HL-60 (cell line): ENCODE measurements at regions not wholly inside any gene's neighbourhood (a gene's known extent, or its start where the extent isn't known, plus 50 kb on each side); places are given as distances from the start of the nearest gene placed in this dataset.

ENCODE experiments used
- DNase-seq, 2 experiments: peaks; one replicate each; pipeline ENCODE4 v3.0.0-alpha.2; 2010 to 2020; ENCODE audit warnings: low read depth in 1 of 2, low spot score in 1 of 2
- H3K27ac ChIP-seq: fragments of 250-450 bp; sonication (Bioruptor Pico); replicated peaks from 2 replicates; pipeline ENCODE4 v1.5.1; 2020; ENCODE audit warnings: mild to moderate bottlenecking, moderate library complexity
- H3K27me3 ChIP-seq: fragments of 250-450 bp; sonication (Bioruptor Pico); 2 replicates; pipeline ENCODE4 v1.5.1; 2021; ENCODE audit warnings: mild to moderate bottlenecking, moderate library complexity; ENCODE audit not compliant: insufficient read depth, poor library complexity, severe bottlenecking
- H3K4me3 ChIP-seq: replicated peaks from 2 replicates; pipeline ENCODE4 v1.5.1; 2011; ENCODE audit warnings: mild to moderate bottlenecking, control low read depth, low read length; ENCODE audit not compliant: insufficient read depth
- GABPA ChIP-seq: IDR thresholded peaks from 2 replicates; pipeline ENCODE4 v1.6.1; 2012; ENCODE audit warnings: low read depth
- POLR2AphosphoS5 ChIP-seq: IDR thresholded peaks from 2 replicates; pipeline ENCODE4 v1.6.1; 2012; ENCODE audit warnings: low read depth
- REST ChIP-seq: IDR thresholded peaks from 2 replicates; pipeline ENCODE4 v1.6.1; 2012; ENCODE audit warnings: low read depth; ENCODE audit not compliant: insufficient replicate concordance
- SPI1 ChIP-seq: IDR thresholded peaks from 2 replicates; pipeline ENCODE4 v1.6.1; 2012; ENCODE audit warnings: low read depth, mild to moderate bottlenecking, borderline replicate concordance
- TF ChIP-seq, protein P1 (sequence below): IDR thresholded peaks from one replicate; pipeline ENCODE4 v1.5.1; 2011; ENCODE audit warnings: low read length, control low read depth, inconsistent platforms; ENCODE audit not compliant: insufficient read depth

- DNase-seq: no peak
- no peak overlapping the region for H3K4me3 ChIP-seq
- TF ChIP-seq REST: no peak
- TF ChIP-seq, protein P1, sequence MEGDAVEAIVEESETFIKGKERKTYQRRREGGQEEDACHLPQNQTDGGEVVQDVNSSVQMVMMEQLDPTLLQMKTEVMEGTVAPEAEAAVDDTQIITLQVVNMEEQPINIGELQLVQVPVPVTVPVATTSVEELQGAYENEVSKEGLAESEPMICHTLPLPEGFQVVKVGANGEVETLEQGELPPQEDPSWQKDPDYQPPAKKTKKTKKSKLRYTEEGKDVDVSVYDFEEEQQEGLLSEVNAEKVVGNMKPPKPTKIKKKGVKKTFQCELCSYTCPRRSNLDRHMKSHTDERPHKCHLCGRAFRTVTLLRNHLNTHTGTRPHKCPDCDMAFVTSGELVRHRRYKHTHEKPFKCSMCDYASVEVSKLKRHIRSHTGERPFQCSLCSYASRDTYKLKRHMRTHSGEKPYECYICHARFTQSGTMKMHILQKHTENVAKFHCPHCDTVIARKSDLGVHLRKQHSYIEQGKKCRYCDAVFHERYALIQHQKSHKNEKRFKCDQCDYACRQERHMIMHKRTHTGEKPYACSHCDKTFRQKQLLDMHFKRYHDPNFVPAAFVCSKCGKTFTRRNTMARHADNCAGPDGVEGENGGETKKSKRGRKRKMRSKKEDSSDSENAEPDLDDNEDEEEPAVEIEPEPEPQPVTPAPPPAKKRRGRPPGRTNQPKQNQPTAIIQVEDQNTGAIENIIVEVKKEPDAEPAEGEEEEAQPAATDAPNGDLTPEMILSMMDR: no peak
- TF ChIP-seq GABPA: no peak
- TF ChIP-seq POLR2AphosphoS5: no peak
- no peak for TF ChIP-seq SPI1
- no peak overlapping the region for H3K27ac ChIP-seq
- no peaks in the 10 kb centered on the region for H3K27me3 ChIP-seq
Measured at GRCh38 chr12:70044167-70044566, 199.1 kb upstream of the CNOT2 start.

DNA sequence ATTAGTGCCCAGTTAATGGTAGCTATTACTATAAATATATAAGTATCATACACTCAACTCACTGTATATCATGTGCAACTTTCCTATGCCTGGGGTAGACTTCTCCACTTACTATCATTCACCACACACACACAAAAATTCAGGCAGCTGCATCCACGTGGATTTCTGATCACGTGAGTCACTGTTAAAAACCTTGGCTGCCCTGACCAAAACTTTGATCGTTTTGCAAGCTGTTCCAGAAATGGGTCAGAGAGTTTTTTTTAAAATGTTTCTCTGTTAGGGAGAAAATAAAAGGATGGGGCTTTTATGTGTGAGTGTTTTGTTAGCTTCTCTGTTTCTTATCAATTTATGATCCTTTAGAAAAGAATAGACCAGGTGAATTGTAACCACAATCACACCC lies 198.2 kb upstream of the CNOT2 start:
- Histone ChIP-seq H3K4me3 (no peak overlapping the region), H3K27ac (no peak overlapping the region), H3K27me3 (no peaks in the 10 kb centered on the region)
- no peak for DNase-seq
- TF ChIP-seq POLR2AphosphoS5 (no peak), REST (no peak), GABPA (no peak), SPI1 (no peak)
- TF ChIP-seq, protein P1: no peak

DNA sequence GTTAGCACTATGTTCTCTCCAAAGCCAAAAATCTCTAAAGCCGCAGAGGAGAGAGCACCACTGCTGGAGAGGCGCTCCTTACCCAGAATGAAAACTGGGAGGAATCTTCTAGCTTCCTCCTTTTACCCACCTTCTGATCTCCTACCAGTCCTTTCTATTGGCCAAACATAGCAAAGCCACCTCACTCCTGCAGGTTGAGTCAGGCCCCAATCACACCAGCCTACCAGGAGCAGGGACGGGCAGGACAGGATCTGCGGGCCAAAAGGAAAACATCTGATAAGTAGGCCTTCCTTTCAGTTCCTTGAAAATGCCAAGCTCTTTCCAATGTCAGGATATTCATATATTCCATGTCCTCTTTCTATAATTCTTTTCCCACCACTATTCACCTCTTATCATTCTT lies 197.7 kb upstream of the CNOT2 start:
- TF ChIP-seq POLR2AphosphoS5 (no peak), GABPA (no peak), SPI1 (no peak), REST (no peak)
- TF ChIP-seq, protein P1: no peak

More for the DNA sequence above, 197.7 kb upstream of the CNOT2 start:
- no peak overlapping the region for H3K27ac ChIP-seq
- H3K27me3 ChIP-seq: no peaks in the 10 kb centered on the region
- DNase-seq: no peak
- H3K4me3 ChIP-seq: no peak overlapping the region
